Esophagus muscularis mucosa (tissue), 4 donors: ENCODE measurements at regions not wholly inside any gene's neighbourhood (a gene's known extent, or its start where the extent isn't known, plus 50 kb on each side); places are given as distances from the start of the nearest gene placed in this dataset.

Experiments used
- CTCF ChIP-seq, 3 experiments: fragments of 200-600 bp in 2 of 3; fragments of 450-650 bp in 1 of 3; sonication (generic) in 2 of 3; IDR thresholded peaks; one replicate each; pipeline ENCODE4 v1.5.1; 2017 to 2019; ENCODE audit warnings: antibody characterized with exemption in 3 of 3, mild to moderate bottlenecking in 2 of 3, moderate library complexity in 1 of 3
- EP300 ChIP-seq: sonication (generic); formaldehyde crosslinking; IDR thresholded peaks from one replicate; pipeline ENCODE4 v1.6.1; 2017; ENCODE audit warnings: antibody characterized with exemption
- POLR2A ChIP-seq: fragments of 450-650 bp; IDR thresholded peaks from one replicate; pipeline ENCODE4 v1.6.1; 2017; ENCODE audit warnings: antibody characterized with exemption, moderate library complexity, mild to moderate bottlenecking, low read depth

- TF ChIP-seq CTCF (IDR thresholded peaks at IDR 0.05) (no peak), POLR2A (no peak), EP300 (no peak)
These were observed 335.0 kb upstream of the KYNU start for GRCh38 chr2:142542431-142542910.
